Mammary epithelial cell (primary cell): ENCODE measurements at regions not wholly inside any gene's neighbourhood (a gene's known extent, or its start where the extent isn't known, plus 50 kb on each side); places are given as distances from the start of the nearest gene placed in this dataset.

Experiments
- EZH2 ChIP-seq: IDR thresholded peaks from 2 replicates; pipeline ENCODE4 v1.6.1; 2012; ENCODE audit warnings: low read length, inconsistent platforms, borderline replicate concordance
- TF ChIP-seq, protein P1 (sequence below), 2 donors: IDR thresholded peaks in 1 of 2; conservative IDR thresholded peaks in 1 of 2; 2 replicates each; pipeline ENCODE4 v1.5.1; 2011 to 2012; ENCODE audit warnings: inconsistent platforms in 2 of 2, low read length in 2 of 2, mild to moderate bottlenecking in 2 of 2, control low read depth in 1 of 2, low read depth in 1 of 2; ENCODE audit not compliant: insufficient read depth in 1 of 2; ENCODE audit errors: extremely low read depth in 1 of 2

DNA sequence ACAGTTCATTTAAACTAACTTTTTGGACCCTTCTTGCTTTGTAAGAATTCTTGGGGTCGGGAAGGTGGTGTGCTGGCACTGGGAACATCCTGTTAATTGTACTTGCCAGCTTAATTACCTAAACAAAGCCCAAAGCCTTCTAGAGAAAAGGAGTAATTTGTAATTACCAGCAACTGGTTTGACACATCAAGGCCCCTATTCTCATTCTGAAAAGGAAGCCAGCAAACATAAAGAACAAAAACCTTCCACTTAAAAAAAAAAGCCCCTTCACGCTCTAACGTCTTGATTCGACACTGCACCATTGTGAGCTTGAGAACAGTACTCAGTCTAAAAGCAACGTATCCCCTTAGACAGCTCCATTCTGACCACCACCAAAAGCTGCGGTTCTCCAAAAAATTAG, 74.7 kb upstream of the RPH3AL start:
- TF ChIP-seq, protein P1, sequence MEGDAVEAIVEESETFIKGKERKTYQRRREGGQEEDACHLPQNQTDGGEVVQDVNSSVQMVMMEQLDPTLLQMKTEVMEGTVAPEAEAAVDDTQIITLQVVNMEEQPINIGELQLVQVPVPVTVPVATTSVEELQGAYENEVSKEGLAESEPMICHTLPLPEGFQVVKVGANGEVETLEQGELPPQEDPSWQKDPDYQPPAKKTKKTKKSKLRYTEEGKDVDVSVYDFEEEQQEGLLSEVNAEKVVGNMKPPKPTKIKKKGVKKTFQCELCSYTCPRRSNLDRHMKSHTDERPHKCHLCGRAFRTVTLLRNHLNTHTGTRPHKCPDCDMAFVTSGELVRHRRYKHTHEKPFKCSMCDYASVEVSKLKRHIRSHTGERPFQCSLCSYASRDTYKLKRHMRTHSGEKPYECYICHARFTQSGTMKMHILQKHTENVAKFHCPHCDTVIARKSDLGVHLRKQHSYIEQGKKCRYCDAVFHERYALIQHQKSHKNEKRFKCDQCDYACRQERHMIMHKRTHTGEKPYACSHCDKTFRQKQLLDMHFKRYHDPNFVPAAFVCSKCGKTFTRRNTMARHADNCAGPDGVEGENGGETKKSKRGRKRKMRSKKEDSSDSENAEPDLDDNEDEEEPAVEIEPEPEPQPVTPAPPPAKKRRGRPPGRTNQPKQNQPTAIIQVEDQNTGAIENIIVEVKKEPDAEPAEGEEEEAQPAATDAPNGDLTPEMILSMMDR (conservative IDR thresholded peaks at IDR 0.05 in 1 of 2, IDR thresholded peaks at IDR 0.05 in 1 of 2; ENCODE audit: extremely low read depth in 1 of 2, insufficient read depth in 1 of 2, low read depth in 1 of 2, low read length in 2 of 2): no peak
- TF ChIP-seq EZH2: no peak
